ENCODE measurements at regions not wholly inside any gene's neighbourhood (a gene's known extent, or its start where the extent isn't known, plus 50 kb on each side); places are given as distances from the start of the nearest gene placed in this dataset.

GRCh38 chr20:39986173-39986904 lies 702.7 kb downstream of the MAFB start:
- no peak for TF ChIP-seq CTCF (IDR thresholded peaks at IDR 0.05; ENCODE audit: control extremely low read depth, extremely low read depth, low read depth, missing control alignments)
- ChIA-PET POLR2A (no interaction called here), CTCF (no interaction called here)
- DNase-seq (ENCODE audit: extremely low spot score) = no peak

GRCh38 chr20:39985271-39985827 lies 703.7 kb downstream of the MAFB start:
- CTCF ChIA-PET = no interaction called here
- DNase-seq (ENCODE audit: extremely low spot score) = no peak
- no peak for TF ChIP-seq CTCF (IDR thresholded peaks at IDR 0.05; ENCODE audit: control extremely low read depth, extremely low read depth, low read depth, missing control alignments)
- POLR2A ChIA-PET = no interaction called here

GRCh38 chr20:39983655-39984054 lies 705.4 kb downstream of the MAFB start:
- TF ChIP-seq CTCF (IDR thresholded peaks at IDR 0.05; ENCODE audit: control extremely low read depth, extremely low read depth, low read depth, missing control alignments) = no peak
- ChIA-PET CTCF (no interaction called here), POLR2A (no interaction called here)
- no peak for DNase-seq (ENCODE audit: extremely low spot score)

GRCh38 chr20:39983183-39983582 lies 705.9 kb downstream of the MAFB start:
- DNase-seq (ENCODE audit: extremely low spot score) = no peak
- ChIA-PET POLR2A (no interaction called here), CTCF (no interaction called here)
- no peak for TF ChIP-seq CTCF (IDR thresholded peaks at IDR 0.05; ENCODE audit: control extremely low read depth, extremely low read depth, low read depth, missing control alignments)

GRCh38 chr20:39974966-39975501 lies 714.0 kb downstream of the MAFB start:
- ChIA-PET POLR2A (no interaction called here), CTCF (no interaction called here)
- DNase-seq (ENCODE audit: extremely low spot score) = no peak
- TF ChIP-seq CTCF (IDR thresholded peaks at IDR 0.05; ENCODE audit: control extremely low read depth, extremely low read depth, low read depth, missing control alignments) = no peak

GRCh38 chr20:39968495-39968894 lies 720.5 kb downstream of the MAFB start:
- POLR2A ChIA-PET = no interaction called here
- CTCF ChIA-PET = no interaction called here
- DNase-seq (ENCODE audit: extremely low spot score) = no peak
- no peak for TF ChIP-seq CTCF (IDR thresholded peaks at IDR 0.05; ENCODE audit: control extremely low read depth, extremely low read depth, low read depth, missing control alignments)

All from GM10248 (cell line).